Gastroesophageal sphincter (tissue), 3 donors: ENCODE measurements at regions not wholly inside any gene's neighbourhood (a gene's known extent, or its start where the extent isn't known, plus 50 kb on each side); places are given as distances from the start of the nearest gene placed in this dataset.

Experiments
- CTCF ChIP-seq, 4 experiments: fragments of 200-600 bp in 2 of 4; fragments of 450-650 bp in 2 of 4; sonication (generic) in 1 of 4; IDR thresholded peaks; one replicate each; pipeline ENCODE4 v1.5.1; 2017 to 2019; ENCODE audit warnings: antibody characterized with exemption in 4 of 4, mild to moderate bottlenecking in 2 of 4, moderate library complexity in 2 of 4
- POLR2A ChIP-seq, 2 donors: fragments of 450-650 bp; IDR thresholded peaks; one replicate each; pipeline ENCODE4 v1.6.1; 2017; ENCODE audit warnings: antibody characterized with exemption in 2 of 2, mild to moderate bottlenecking in 2 of 2, moderate library complexity in 1 of 2
- POLR2AphosphoS5 ChIP-seq: sonication (generic); formaldehyde crosslinking; IDR thresholded peaks from one replicate; pipeline ENCODE4 v1.6.1; 2017; ENCODE audit warnings: antibody characterized with exemption

GRCh38 chr18:22091341-22091740 lies 78.0 kb upstream of the GATA6 start:
- TF ChIP-seq CTCF (IDR thresholded peaks at IDR 0.05) (no peak), POLR2A (IDR thresholded peaks at IDR 0.05) (no peak), POLR2AphosphoS5 (no peak)
